ENCODE measurements at regions not wholly inside any gene's neighbourhood (a gene's known extent, or its start where the extent isn't known, plus 50 kb on each side); places are given as distances from the start of the nearest gene placed in this dataset.

GRCh38 chr7:21030237-21030871, 243.7 kb upstream of the SP8 start:
- DNase-seq = no peak

GRCh38 chr7:21041252-21041651, 254.6 kb upstream of the SP8 start:
- DNase-seq = no peak

GRCh38 chr7:21041666-21042065, 255.0 kb upstream of the SP8 start:
- DNase-seq = no peak

- no peak for DNase-seq
These were observed 257.7 kb upstream of the SP8 start for GRCh38 chr7:21044384-21044783.

GRCh38 chr7:21044913-21045568, 258.4 kb upstream of the SP8 start:
- no peak for DNase-seq

- DNase-seq = no peak
These were observed 265.2 kb upstream of the SP8 start for GRCh38 chr7:21051865-21052264.

- no peak for DNase-seq
These were observed 267.9 kb upstream of the SP8 start for GRCh38 chr7:21054427-21055112.

GRCh38 chr7:21059069-21059468, 272.4 kb upstream of the SP8 start:
- no peak for DNase-seq

- no peak for DNase-seq
These were observed 276.4 kb upstream of the SP8 start for GRCh38 chr7:21063106-21063505.

- no peak for DNase-seq
These were observed 278.3 kb upstream of the SP8 start for GRCh38 chr7:21064698-21065648.

- no peak for DNase-seq
These were observed 279.5 kb upstream of the SP8 start for GRCh38 chr7:21066221-21066620.

- DNase-seq = no peak
These were observed 280.5 kb upstream of the SP8 start for GRCh38 chr7:21067216-21067615.

- DNase-seq = no peak
These were observed 283.9 kb upstream of the SP8 start for GRCh38 chr7:21070571-21071090.

- DNase-seq = no peak
These were observed 285.1 kb upstream of the SP8 start for GRCh38 chr7:21071561-21072501.

- DNase-seq = no peak
These were observed 289.4 kb upstream of the SP8 start for GRCh38 chr7:21076054-21076453.

- DNase-seq = no peak
These were observed 289.9 kb upstream of the SP8 start for GRCh38 chr7:21076574-21076973.

- no peak for DNase-seq
These were observed 290.9 kb upstream of the SP8 start for GRCh38 chr7:21077602-21078001.

GRCh38 chr7:21084286-21084685, 297.6 kb upstream of the SP8 start:
- DNase-seq = no peak

GRCh38 chr7:21086688-21087087, 300.0 kb upstream of the SP8 start:
- DNase-seq = no peak

GRCh38 chr7:21089653-21090052, 303.0 kb upstream of the SP8 start:
- DNase-seq = no peak

GRCh38 chr7:21092766-21093702, 306.3 kb upstream of the SP8 start:
- no peak for DNase-seq

Data from activated naive CD4-positive, alpha-beta T cell treated with anti-CD3 and anti-CD28 coated beads, Interleukin-2, amount 50 U/mL, for 16 hours (primary cell).